SK-N-MC (cell line): ENCODE measurements at regions not wholly inside any gene's neighbourhood (a gene's known extent, or its start where the extent isn't known, plus 50 kb on each side); places are given as distances from the start of the nearest gene placed in this dataset.

Experiments used
- DNase-seq: peaks from one replicate; pipeline ENCODE4 v3.0.0-alpha.2; 2011; ENCODE audit warnings: low read depth, low spot score
- H3K27ac ChIP-seq: fragments of 200-600 bp; sonication (generic); 2 replicates; pipeline ENCODE4 v1.5.1; 2016; ENCODE audit warnings: mixed run types
- H3K36me3 ChIP-seq: fragments of 200-600 bp; sonication (generic); 2 replicates; pipeline ENCODE4 v1.6.1; 2017; ENCODE audit warnings: antibody characterized with exemption, low read length, mixed read lengths; ENCODE audit not compliant: insufficient read depth
- H3K4me3 ChIP-seq: fragments of 200-600 bp; sonication (generic); 2 replicates; pipeline ENCODE4 v1.5.1; 2016
- H3K9ac ChIP-seq: fragments of 200-600 bp; sonication (generic); 2 replicates; pipeline ENCODE4 v1.8.0; 2017; ENCODE audit warnings: mixed run types, mixed read lengths; ENCODE audit not compliant: insufficient read length
- H3K9me3 ChIP-seq: fragments of 200-600 bp; sonication (generic); 2 replicates; pipeline ENCODE4 v1.6.1; 2017; ENCODE audit warnings: low read depth, mild to moderate bottlenecking, antibody characterized with exemption, low read length, moderate library complexity, mixed read lengths
- EZH2 ChIP-seq: fragments of 200-600 bp; sonication (generic); IDR thresholded peaks from one replicate; pipeline ENCODE4 v1.6.1; 2017; ENCODE audit warnings: antibody characterized with exemption
- FOXP2 ChIP-seq: optimal IDR thresholded peaks from 2 replicates; pipeline ENCODE3; 2011; ENCODE audit warnings: mild to moderate bottlenecking, moderate library complexity; ENCODE audit not compliant: insufficient read depth; ENCODE audit errors: extremely low read length, control extremely low read depth
- POLR2AphosphoS5 ChIP-seq: IDR thresholded peaks from 2 replicates; pipeline ENCODE4 v1.6.1; 2012; ENCODE audit warnings: mild to moderate bottlenecking, low read depth, low read length, borderline replicate concordance

GRCh38 chr1:213429642-213430041 lies 378.6 kb downstream of the RPS6KC1 start:
- no peak for TF ChIP-seq EZH2
- TF ChIP-seq FOXP2 = no peak
- no peak for TF ChIP-seq POLR2AphosphoS5
- H3K27ac ChIP-seq = no peak overlapping the region
- H3K9me3 ChIP-seq = no peaks in the 10 kb centered on the region
- DNase-seq = no peak
- no peak overlapping the region for H3K9ac ChIP-seq
- H3K4me3 ChIP-seq = no peak overlapping the region
- no peaks in the 10 kb centered on the region for H3K36me3 ChIP-seq

GRCh38 chr1:213435715-213436114 lies 384.7 kb downstream of the RPS6KC1 start:
- no peak overlapping the region for H3K9ac ChIP-seq
- no peaks in the 10 kb centered on the region for H3K9me3 ChIP-seq
- no peak overlapping the region for H3K27ac ChIP-seq
- H3K4me3 ChIP-seq = no peak overlapping the region
- TF ChIP-seq FOXP2 (no peak), POLR2AphosphoS5 (no peak), EZH2 (no peak)
- H3K36me3 ChIP-seq = no peaks in the 10 kb centered on the region
- DNase-seq = no peak

- H3K36me3 ChIP-seq = no peaks in the 10 kb centered on the region
- no peaks in the 10 kb centered on the region for H3K9me3 ChIP-seq
- H3K4me3 ChIP-seq = no peak overlapping the region
- no peak overlapping the region for H3K27ac ChIP-seq
- no peak overlapping the region for H3K9ac ChIP-seq
- no peak for DNase-seq
- TF ChIP-seq EZH2 (no peak), FOXP2 (no peak), POLR2AphosphoS5 (no peak)
Observed at GRCh38 chr1:213438339-213438738, 387.3 kb downstream of the RPS6KC1 start.

- Histone ChIP-seq H3K9ac (no peak overlapping the region), H3K27ac (no peak overlapping the region), H3K36me3 (no peaks in the 10 kb centered on the region), H3K4me3 (no peak overlapping the region), H3K9me3 (no peaks in the 10 kb centered on the region)
- TF ChIP-seq EZH2 = no peak
- TF ChIP-seq POLR2AphosphoS5 = no peak
- TF ChIP-seq FOXP2 = no peak
- no peak for DNase-seq
Observed at GRCh38 chr1:213439703-213440102, 388.7 kb downstream of the RPS6KC1 start.

- no peak for TF ChIP-seq EZH2
- no peak for TF ChIP-seq POLR2AphosphoS5
- no peak for TF ChIP-seq FOXP2
- H3K9ac ChIP-seq = no peak overlapping the region
- no peak for DNase-seq
Observed at GRCh38 chr1:213440766-213441165, 389.7 kb downstream of the RPS6KC1 start.

GRCh38 chr1:213443415-213443814 lies 392.4 kb downstream of the RPS6KC1 start:
- no peak for TF ChIP-seq FOXP2
- no peak for TF ChIP-seq EZH2
- TF ChIP-seq POLR2AphosphoS5 = no peak
- H3K4me3 ChIP-seq = no peak overlapping the region

More at GRCh38 chr1:213440766-213441165, 389.7 kb downstream of the RPS6KC1 start:
- Histone ChIP-seq H3K9me3 (no peaks in the 10 kb centered on the region), H3K4me3 (no peak overlapping the region), H3K27ac (no peak overlapping the region), H3K36me3 (no peaks in the 10 kb centered on the region)

GRCh38 chr1:213444224-213444623 lies 393.2 kb downstream of the RPS6KC1 start:
- no peak overlapping the region for H3K27ac ChIP-seq
- no peaks in the 10 kb centered on the region for H3K36me3 ChIP-seq
- H3K9me3 ChIP-seq = no peaks in the 10 kb centered on the region
- DNase-seq = no peak
- TF ChIP-seq FOXP2 = no peak
- H3K4me3 ChIP-seq = no peak overlapping the region
- no peak overlapping the region for H3K9ac ChIP-seq

More at GRCh38 chr1:213443415-213443814, 392.4 kb downstream of the RPS6KC1 start:
- no peak for DNase-seq
- Histone ChIP-seq H3K9me3 (no peaks in the 10 kb centered on the region), H3K27ac (no peak overlapping the region), H3K9ac (no peak overlapping the region), H3K36me3 (no peaks in the 10 kb centered on the region)

GRCh38 chr1:213446496-213446895 lies 395.5 kb downstream of the RPS6KC1 start:
- Histone ChIP-seq H3K9me3 (no peaks in the 10 kb centered on the region), H3K4me3 (no peak overlapping the region), H3K36me3 (no peaks in the 10 kb centered on the region), H3K27ac (no peak overlapping the region), H3K9ac (no peak overlapping the region)
- TF ChIP-seq FOXP2 (no peak), POLR2AphosphoS5 (no peak), EZH2 (no peak)
- DNase-seq = no peak

GRCh38 chr1:213448360-213448759 lies 397.3 kb downstream of the RPS6KC1 start:
- Histone ChIP-seq H3K36me3 (no peaks in the 10 kb centered on the region), H3K9ac (no peak overlapping the region), H3K9me3 (no peaks in the 10 kb centered on the region), H3K4me3 (no peak overlapping the region), H3K27ac (no peak overlapping the region)
- TF ChIP-seq POLR2AphosphoS5 (no peak), EZH2 (no peak), FOXP2 (no peak)
- DNase-seq = no peak
